CD14-positive monocyte (primary cell): ENCODE measurements at regions not wholly inside any gene's neighbourhood (a gene's known extent, or its start where the extent isn't known, plus 50 kb on each side); places are given as distances from the start of the nearest gene placed in this dataset.

Source experiments
- DNase-seq, 3 donors: peaks; one replicate each; pipeline ENCODE4 v3.0.0-alpha.2; 2011 to 2022
- H2AFZ ChIP-seq: 2 replicates; pipeline ENCODE4 v1.6.0; 2012; ENCODE audit warnings: mild to moderate bottlenecking, low read depth, low read length, inconsistent platforms; ENCODE audit not compliant: insufficient read depth, poor library complexity, severe bottlenecking
- H3K27ac ChIP-seq, 2 donors: 1 replicate in 1 of 2; 2 replicates in 1 of 2; pipeline ENCODE4 v1.5.1; 2012 to 2013; ENCODE audit warnings: low read length in 2 of 2, control low read depth in 1 of 2, inconsistent platforms in 1 of 2, low read depth in 1 of 2, mild to moderate bottlenecking in 1 of 2
- H3K27me3 ChIP-seq, 2 donors: one replicate each; pipeline versions ENCODE4 v1.6.0 to v1.6.1; 2011 to 2013; ENCODE audit warnings: low read length in 2 of 2; ENCODE audit not compliant: control insufficient read depth in 2 of 2, insufficient read depth in 2 of 2
- H3K36me3 ChIP-seq, 2 donors: replicated peaks in 1 of 2; 1 replicate in 1 of 2; 2 replicates in 1 of 2; pipeline versions ENCODE4 v1.5.1 to v1.6.1; 2012 to 2013; ENCODE audit warnings: low read length in 2 of 2, control low read depth in 1 of 2, inconsistent platforms in 1 of 2, mild to moderate bottlenecking in 1 of 2; ENCODE audit not compliant: insufficient read depth in 2 of 2, control insufficient read depth in 1 of 2
- H3K4me1 ChIP-seq, 2 donors: 1 replicate in 1 of 2; 2 replicates in 1 of 2; pipeline versions ENCODE4 v1.5.1 to v1.6.1; 2012 to 2013; ENCODE audit warnings: low read length in 2 of 2, control low read depth in 1 of 2, inconsistent platforms in 1 of 2, mild to moderate bottlenecking in 1 of 2, moderate library complexity in 1 of 2; ENCODE audit not compliant: insufficient read depth in 2 of 2, control insufficient read depth in 1 of 2
- H3K4me2 ChIP-seq: replicated peaks from 2 replicates; pipeline ENCODE3; 2012; ENCODE audit warnings: low read length, moderate library complexity, mild to moderate bottlenecking; ENCODE audit not compliant: poor library complexity, severe bottlenecking; ENCODE audit errors: extremely low read depth
- H3K4me3 ChIP-seq, 3 experiments: fragments of 200-600 bp in 1 of 3; sonication (generic) in 1 of 3; replicated peaks in 1 of 3; 1 replicate in 2 of 3; 2 replicates in 1 of 3; pipeline ENCODE4 v1.5.1; 2011 to 2013; ENCODE audit warnings: low read length in 3 of 3, mild to moderate bottlenecking in 3 of 3, control low read depth in 2 of 3, low read depth in 2 of 3, inconsistent platforms in 1 of 3, moderate library complexity in 1 of 3
- H3K79me2 ChIP-seq: 2 replicates; pipeline ENCODE4 v1.6.0; 2012; ENCODE audit warnings: mild to moderate bottlenecking, control low read depth, inconsistent platforms, low read length, moderate library complexity; ENCODE audit not compliant: insufficient read depth
- H3K9ac ChIP-seq: 2 replicates; pipeline ENCODE4 v1.6.0; 2017; ENCODE audit warnings: low read length, mild to moderate bottlenecking; ENCODE audit not compliant: insufficient read depth, poor library complexity, severe bottlenecking
- H3K9me3 ChIP-seq, 2 donors: replicated peaks in 1 of 2; 1 replicate in 1 of 2; 2 replicates in 1 of 2; pipeline versions ENCODE4 v1.5.1 to v1.6.1; 2012 to 2013; ENCODE audit warnings: low read length in 2 of 2, control low read depth in 1 of 2; ENCODE audit not compliant: control insufficient read depth in 1 of 2, insufficient read depth in 1 of 2
- H4K20me1 ChIP-seq: 2 replicates; pipeline ENCODE4 v1.6.0; 2012; ENCODE audit warnings: mild to moderate bottlenecking, low read length, control low read depth, moderate library complexity; ENCODE audit not compliant: insufficient read depth
- H3K27ac Mint-ChIP-seq, 7 donors: one replicate each; pipeline ENCODE4 v1.8.0; 2020; ENCODE audit warnings: mild to moderate bottlenecking in 7 of 7, mixed read lengths in 7 of 7, moderate library complexity in 6 of 7, inconsistent platforms in 2 of 7
- H3K27me3 Mint-ChIP-seq, 3 donors: one replicate each; pipeline ENCODE4 v1.8.0; 2021 to 2022; ENCODE audit warnings: low read depth in 3 of 3, mild to moderate bottlenecking in 3 of 3, mixed read lengths in 3 of 3, moderate library complexity in 3 of 3, inconsistent platforms in 1 of 3
- H3K36me3 Mint-ChIP-seq, 2 donors: one replicate each; pipeline ENCODE4 v1.8.0; 2020; ENCODE audit warnings: mixed read lengths in 2 of 2, inconsistent platforms in 1 of 2, mild to moderate bottlenecking in 1 of 2
- H3K4me1 Mint-ChIP-seq: one replicate; pipeline ENCODE4 v1.8.0; 2020; ENCODE audit warnings: mild to moderate bottlenecking, mixed read lengths
- H3K4me3 Mint-ChIP-seq, 2 donors: one replicate each; pipeline ENCODE4 v1.8.0; 2020; ENCODE audit warnings: mild to moderate bottlenecking in 2 of 2, mixed read lengths in 2 of 2, moderate library complexity in 1 of 2
- H3K9me3 Mint-ChIP-seq, 7 donors: one replicate each; pipeline ENCODE4 v1.8.0; 2020 to 2022; ENCODE audit warnings: mixed read lengths in 7 of 7, mild to moderate bottlenecking in 6 of 7, moderate library complexity in 6 of 7, inconsistent platforms in 2 of 7
- WGBS: methylation state at CpG from one replicate; pipeline ENCODE4 v1.1.5; 2013; ENCODE audit warnings: missing lambda C conversion rate; ENCODE audit not compliant: insufficient coverage; 5-methylcytosine and 5-hydroxymethylcytosine counted together
- intact Hi-C, 2 donors: fragments of 100-400 bp; cut with micrococcal nuclease; formaldehyde crosslinking; loops; one replicate each; pipeline versions ENCODE4 v1.15.0 to v1.15.1; 2023
- TF ChIP-seq, protein P1 (sequence below): fragments of 200-600 bp; IDR thresholded peaks from one replicate; pipeline ENCODE4 v1.8.0; 2022; ENCODE audit warnings: antibody characterized with exemption, mild to moderate bottlenecking

DNA sequence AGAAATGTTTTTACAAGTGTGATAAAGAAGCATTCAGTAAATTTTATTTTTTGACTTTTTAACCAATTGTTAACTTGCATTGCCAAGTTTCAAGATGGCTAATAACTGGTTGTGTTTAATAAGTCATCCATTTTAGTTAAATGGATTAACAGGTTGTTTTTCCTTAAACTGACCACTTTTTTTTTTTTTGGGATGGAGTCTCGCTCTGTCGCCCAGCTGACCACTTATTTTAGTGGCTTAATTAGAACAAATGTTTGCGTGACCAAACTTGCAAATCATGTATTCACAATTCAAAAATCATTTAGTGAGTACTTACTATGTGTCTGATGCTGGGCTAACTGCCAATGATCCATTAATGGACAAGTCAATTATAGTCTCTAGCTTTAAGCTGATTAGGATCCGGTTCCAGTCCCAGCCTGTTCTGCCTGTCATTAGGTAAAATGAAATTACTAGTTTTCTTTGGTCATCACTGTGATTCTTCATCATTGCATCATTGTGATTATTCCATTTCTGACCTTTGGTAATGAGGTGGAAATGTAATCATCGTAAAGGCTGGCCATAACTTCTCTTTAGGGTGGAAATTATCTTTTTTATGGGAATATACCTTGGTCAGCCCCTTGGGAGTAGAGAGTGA is 729.2 kb upstream of the MARCKS start:
- no CpG with 5 or more reads among the region's 5 CpGs for WGBS
- Histone ChIP-seq H3K9ac (no peak overlapping the region), H2AFZ (no peak overlapping the region), H3K4me1 (no peaks in the 10 kb centered on the region), H3K4me3 (no peak overlapping the region), H4K20me1 (no peaks in the 10 kb centered on the region), H3K79me2 (no peaks in the 10 kb centered on the region), H3K4me2 (no peak overlapping the region), H3K27me3 (peaks cover 0 to 2% of the 10 kb centered on the region in 2 donors), H3K36me3 (no peaks in the 10 kb centered on the region), H3K9me3 (no peaks in the 10 kb centered on the region), H3K27ac (no peak overlapping the region)
- Mint-ChIP-seq H3K4me3 (no peak overlapping the region), H3K36me3 (no peaks in the 10 kb centered on the region), H3K27ac (no peak overlapping the region), H3K9me3 (no peaks in the 10 kb centered on the region), H3K4me1 (no peaks in the 10 kb centered on the region), H3K27me3 (peaks cover 0 to 2% (median 1%) of the 10 kb centered on the region in 3 donors)
- TF ChIP-seq, protein P1, sequence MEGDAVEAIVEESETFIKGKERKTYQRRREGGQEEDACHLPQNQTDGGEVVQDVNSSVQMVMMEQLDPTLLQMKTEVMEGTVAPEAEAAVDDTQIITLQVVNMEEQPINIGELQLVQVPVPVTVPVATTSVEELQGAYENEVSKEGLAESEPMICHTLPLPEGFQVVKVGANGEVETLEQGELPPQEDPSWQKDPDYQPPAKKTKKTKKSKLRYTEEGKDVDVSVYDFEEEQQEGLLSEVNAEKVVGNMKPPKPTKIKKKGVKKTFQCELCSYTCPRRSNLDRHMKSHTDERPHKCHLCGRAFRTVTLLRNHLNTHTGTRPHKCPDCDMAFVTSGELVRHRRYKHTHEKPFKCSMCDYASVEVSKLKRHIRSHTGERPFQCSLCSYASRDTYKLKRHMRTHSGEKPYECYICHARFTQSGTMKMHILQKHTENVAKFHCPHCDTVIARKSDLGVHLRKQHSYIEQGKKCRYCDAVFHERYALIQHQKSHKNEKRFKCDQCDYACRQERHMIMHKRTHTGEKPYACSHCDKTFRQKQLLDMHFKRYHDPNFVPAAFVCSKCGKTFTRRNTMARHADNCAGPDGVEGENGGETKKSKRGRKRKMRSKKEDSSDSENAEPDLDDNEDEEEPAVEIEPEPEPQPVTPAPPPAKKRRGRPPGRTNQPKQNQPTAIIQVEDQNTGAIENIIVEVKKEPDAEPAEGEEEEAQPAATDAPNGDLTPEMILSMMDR: no peak
- intact Hi-C loops: no loop called here
- DNase-seq: no peak

DNA sequence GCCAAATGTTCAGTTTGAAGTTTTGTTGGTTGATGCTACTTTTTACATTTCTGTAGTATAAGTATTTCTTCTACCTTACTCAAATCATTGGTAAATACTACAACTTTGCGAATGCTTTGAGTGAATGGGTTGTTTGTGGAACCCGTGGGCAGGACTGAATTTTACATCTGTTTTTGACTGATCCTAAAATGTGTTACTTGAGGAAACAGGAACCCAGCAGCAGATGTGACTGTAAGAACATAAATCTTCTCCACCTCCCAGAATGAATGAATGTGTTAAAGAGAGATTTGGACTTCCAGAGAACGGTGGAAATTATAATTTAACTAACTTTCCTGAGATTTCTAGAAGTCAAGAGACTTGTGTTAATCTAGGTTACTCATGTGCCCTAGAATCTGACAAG is 728.5 kb upstream of the MARCKS start:
- Histone ChIP-seq H3K27me3 (peaks cover 0 to 2% of the 10 kb centered on the region in 2 donors), H3K9ac (no peak overlapping the region), H3K27ac (no peak overlapping the region), H3K36me3 (no peaks in the 10 kb centered on the region), H3K4me2 (no peak overlapping the region), H4K20me1 (no peaks in the 10 kb centered on the region), H3K4me1 (no peaks in the 10 kb centered on the region), H3K9me3 (no peaks in the 10 kb centered on the region), H2AFZ (no peak overlapping the region), H3K79me2 (no peaks in the 10 kb centered on the region), H3K4me3 (no peak overlapping the region)
- Mint-ChIP-seq H3K36me3 (no peaks in the 10 kb centered on the region), H3K27me3 (peaks cover 0 to 1% (median 0%) of the 10 kb centered on the region in 3 donors), H3K4me3 (no peak overlapping the region), H3K9me3 (no peaks in the 10 kb centered on the region), H3K4me1 (no peaks in the 10 kb centered on the region), H3K27ac (no peak overlapping the region)
- no peak for DNase-seq
- WGBS: no CpG with 5 or more reads among the region's 3 CpGs
- intact Hi-C loops: no loop called here
- TF ChIP-seq, protein P1: no peak
